K562 (cell line): ENCODE measurements at regions not wholly inside any gene's neighbourhood (a gene's known extent, or its start where the extent isn't known, plus 50 kb on each side); places are given as distances from the start of the nearest gene placed in this dataset.

ENCODE experiments used
- ATAC-seq: fragments of 200-7000 bp; cut with Tn5 transposase; 3 replicates; pipeline ENCODE4 v1.9.1; 2020; ENCODE audit warnings: moderate library complexity
- BruUV-seq: library from RNA; stranded (reverse); fragments of 400-500 nt; replicated peaks from 2 replicates; lab custom pipeline; 2021; lab: Mats Ljungman, UMichigan
- CTCF ChIA-PET: fragments of 300-600 bp; formaldehyde crosslinking; extraction: SDS; loops from one replicate; lab custom pipeline; 2021; ENCODE audit warnings: low intra/inter-chr PET ratio; lab: Yijun Ruan, JAX
- POLR2A ChIA-PET: fragments of 300-600, 350-650 bp; sonication (Branson Sonifier 250); formaldehyde crosslinking; extraction: SDS; loops from one replicate; lab custom pipeline; 2021; ENCODE audit warnings: antibody characterized with exemption, inconsistent platforms; lab: Yijun Ruan, JAX
- DNase-seq, 4 experiments: peaks; one replicate each; pipeline versions ENCODE4 v3.0.0 to v3.0.0-alpha.2; 2011 to 2018; ENCODE audit warnings: low spot score in 3 of 4, mixed read lengths in 3 of 4; ENCODE audit errors: extremely low read depth in 1 of 4
- FAIRE-seq: peaks from 2 replicates; lab custom pipeline; 2011; peaks lifted over from hg19 to GRCh38; lab: Jason Lieb, UNC
- H2AFZ ChIP-seq: 2 replicates; pipeline ENCODE4 v1.6.0; 2011; ENCODE audit warnings: low read depth, low read length, control low read depth, inconsistent platforms
- H3K27ac ChIP-seq: fragments of 200-600 bp; 3 replicates; pipeline ENCODE4 v1.8.0; 2011; ENCODE audit warnings: low read depth, mild to moderate bottlenecking, control low read depth, inconsistent platforms, low read length, moderate library complexity, mixed read lengths; ENCODE audit errors: extremely low read depth
- H3K27me3 ChIP-seq, 2 experiments: fragments of 300-600 bp in 1 of 2; 2 replicates in 1 of 2; 3 replicates in 1 of 2; pipeline versions ENCODE4 v1.6.0 to v1.8.0; 2011; ENCODE audit warnings: inconsistent platforms in 2 of 2, low read length in 2 of 2, mild to moderate bottlenecking in 1 of 2, mixed read lengths in 1 of 2, moderate library complexity in 1 of 2; ENCODE audit not compliant: control insufficient read depth in 2 of 2, insufficient read depth in 2 of 2
- H3K36me3 ChIP-seq: fragments of 300-600 bp; 3 replicates; pipeline ENCODE4 v1.8.0; 2011; ENCODE audit warnings: mild to moderate bottlenecking, low read length, inconsistent platforms; ENCODE audit not compliant: control insufficient read depth, insufficient read depth
- H3K4me1 ChIP-seq, 2 experiments: fragments of 200-600 bp in 1 of 2; replicated peaks in 1 of 2; 2 replicates in 1 of 2; 3 replicates in 1 of 2; pipeline versions ENCODE4 v1.5.1 to v1.8.0; 2011; ENCODE audit warnings: inconsistent platforms in 2 of 2, low read length in 2 of 2, mild to moderate bottlenecking in 1 of 2, mixed read lengths in 1 of 2, moderate library complexity in 1 of 2; ENCODE audit not compliant: control insufficient read depth in 2 of 2, insufficient read depth in 2 of 2
- H3K4me2 ChIP-seq: 2 replicates; pipeline ENCODE4 v1.6.1; 2011; ENCODE audit warnings: low read length, control low read depth, inconsistent platforms, mixed read lengths; ENCODE audit not compliant: insufficient read depth
- H3K4me3 ChIP-seq: fragments of 200-600 bp; sonication (generic), shearing (Covaris generic); 2 replicates; pipeline ENCODE4 v1.5.1; 2016; ENCODE audit warnings: control low read depth, inconsistent platforms
- H3K79me2 ChIP-seq: fragments of 200-600 bp; 3 replicates; pipeline ENCODE4 v1.8.0; 2011; ENCODE audit warnings: low read length, inconsistent platforms; ENCODE audit not compliant: control insufficient read depth, insufficient read depth
- H3K9ac ChIP-seq, 2 experiments: 2 replicates each; pipeline versions ENCODE4 v1.6.0 to v1.6.1; 2011; ENCODE audit warnings: low read depth in 2 of 2, low read length in 2 of 2, control low read depth in 1 of 2, inconsistent platforms in 1 of 2, mild to moderate bottlenecking in 1 of 2, mixed read lengths in 1 of 2; ENCODE audit not compliant: insufficient read depth in 1 of 2
- H3K9me1 ChIP-seq: one replicate; pipeline ENCODE4 v1.6.0; 2011; ENCODE audit warnings: inconsistent platforms, mild to moderate bottlenecking, low read length, moderate library complexity; ENCODE audit not compliant: control insufficient read depth, insufficient read depth
- H3K9me3 ChIP-seq: replicated peaks from 2 replicates; pipeline ENCODE4 v1.5.1; 2011; ENCODE audit warnings: low read depth, low read length, inconsistent platforms; ENCODE audit not compliant: control insufficient read depth, insufficient read depth
- H4K20me1 ChIP-seq: replicated peaks from 2 replicates; pipeline ENCODE4 v1.6.1; 2011; ENCODE audit warnings: low read length, inconsistent platforms, mixed read lengths; ENCODE audit not compliant: control insufficient read depth, insufficient read depth
- MAFF ChIP-seq: IDR thresholded peaks from 2 replicates; pipeline ENCODE4 v1.6.1; 2012; ENCODE audit warnings: low read length, improper control_type of control experiment
- MAFG ChIP-seq: fragments of 450-650 bp; conservative IDR thresholded peaks from 2 replicates; pipeline ENCODE4 v1.6.1; 2016; ENCODE audit warnings: missing genetic modification characterization, missing compliant biosample characterization
- MAFK ChIP-seq: IDR thresholded peaks from 2 replicates; pipeline ENCODE4 v1.6.1; 2011; ENCODE audit warnings: low read length, improper control_type of control experiment
- ZNF316 ChIP-seq: fragments of 450-650 bp; IDR thresholded peaks from 2 replicates; pipeline ENCODE4 v1.6.1; 2016
- WGBS: fragments of 100-300 bp; shearing (Covaris generic); methylation state at CpG from one replicate; pipeline ENCODE4 v1.1.6; 2016; ENCODE audit warnings: low coverage, mixed read lengths; ENCODE audit not compliant: insufficient coverage; ENCODE audit errors: missing lambda C conversion rate; 5-methylcytosine and 5-hydroxymethylcytosine counted together
- in situ Hi-C: fragments of 300-500 bp; cut with MboI; formaldehyde crosslinking; loops from 4 replicates; pipeline ENCODE4 v1.15.0; 2018; ENCODE audit warnings: inconsistent platforms, mixed read lengths
- intact Hi-C: fragments of 100-400 bp; cut with micrococcal nuclease; formaldehyde crosslinking; loops from 2 replicates; pipeline ENCODE4 v1.14.2; 2022
- TF ChIP-seq, protein P1 (sequence below), 2 experiments: fragments of 450-650 bp in 1 of 2; sonication (generic) in 1 of 2; formaldehyde crosslinking in 1 of 2; IDR thresholded peaks in 1 of 2; conservative IDR thresholded peaks in 1 of 2; 2 replicates each; pipeline versions ENCODE4 v1.6.1 to v1.8.1; 2016 to 2023; ENCODE audit warnings: mild to moderate bottlenecking in 2 of 2, moderate library complexity in 2 of 2, inconsistent platforms in 1 of 2, missing genetic modification reagents in 1 of 2
- TF ChIP-seq, protein P2 (sequence below): fragments of 250-450 bp; sonication (Bioruptor Pico); IDR thresholded peaks from 2 replicates; pipeline ENCODE4 v1.9.0; 2021; ENCODE audit warnings: mild to moderate bottlenecking

DNA sequence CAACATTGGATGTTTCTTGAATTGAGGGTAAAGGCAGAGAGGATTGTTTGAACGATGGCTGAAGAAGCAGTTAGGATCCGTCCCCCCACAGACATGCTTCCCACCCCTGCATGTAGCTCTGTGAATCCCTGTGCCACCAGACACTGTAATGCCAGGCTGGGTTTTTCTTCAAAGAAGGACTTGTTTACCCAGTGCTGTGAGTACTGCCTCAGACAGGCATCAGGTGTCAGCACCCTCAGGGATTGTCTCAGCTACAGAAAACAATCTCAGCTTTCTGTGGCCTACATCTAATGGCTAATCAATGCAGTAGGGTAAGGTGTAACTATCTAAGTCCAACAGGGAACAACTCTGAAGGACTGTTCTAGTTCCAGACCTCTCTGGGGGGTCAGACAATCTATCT lies 853.0 kb upstream of the EPHA7 start:
- Histone ChIP-seq H4K20me1 (no peaks in the 10 kb centered on the region), H3K9me3 (no peaks in the 10 kb centered on the region), H3K27ac (no peak overlapping the region), H3K4me1 (no peaks in the 10 kb centered on the region), H3K79me2 (no peaks in the 10 kb centered on the region)
- BruUV-seq = no TSS peak
- no peak for DNase-seq
- POLR2A ChIA-PET = no interaction called here
- TF ChIP-seq, protein P1, sequence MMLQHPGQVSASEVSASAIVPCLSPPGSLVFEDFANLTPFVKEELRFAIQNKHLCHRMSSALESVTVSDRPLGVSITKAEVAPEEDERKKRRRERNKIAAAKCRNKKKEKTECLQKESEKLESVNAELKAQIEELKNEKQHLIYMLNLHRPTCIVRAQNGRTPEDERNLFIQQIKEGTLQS (IDR thresholded peaks at IDR 0.05) = no peak
- TF ChIP-seq, protein P1 (CRISPR knock-in tag; conservative IDR thresholded peaks at IDR 0.05) = no peak
- TF ChIP-seq, all 486 proteins: peak for 0
- Histone ChIP-seq H3K36me3 (no peaks in the 10 kb centered on the region), H3K27me3 (no peaks in the 10 kb centered on the region), H3K4me3 (no peak overlapping the region), H3K9ac (no peak overlapping the region), H3K4me2 (no peak overlapping the region), H2AFZ (no peak overlapping the region), H3K9me1 (no peaks in the 10 kb centered on the region)
- intact Hi-C loops = no loop called here
- no CpG with 5 or more reads among the region's 2 CpGs for WGBS
- FAIRE-seq (no peak), ATAC-seq (no peak)
- in situ Hi-C loops = no loop called here
- CTCF ChIA-PET = no interaction called here

DNA sequence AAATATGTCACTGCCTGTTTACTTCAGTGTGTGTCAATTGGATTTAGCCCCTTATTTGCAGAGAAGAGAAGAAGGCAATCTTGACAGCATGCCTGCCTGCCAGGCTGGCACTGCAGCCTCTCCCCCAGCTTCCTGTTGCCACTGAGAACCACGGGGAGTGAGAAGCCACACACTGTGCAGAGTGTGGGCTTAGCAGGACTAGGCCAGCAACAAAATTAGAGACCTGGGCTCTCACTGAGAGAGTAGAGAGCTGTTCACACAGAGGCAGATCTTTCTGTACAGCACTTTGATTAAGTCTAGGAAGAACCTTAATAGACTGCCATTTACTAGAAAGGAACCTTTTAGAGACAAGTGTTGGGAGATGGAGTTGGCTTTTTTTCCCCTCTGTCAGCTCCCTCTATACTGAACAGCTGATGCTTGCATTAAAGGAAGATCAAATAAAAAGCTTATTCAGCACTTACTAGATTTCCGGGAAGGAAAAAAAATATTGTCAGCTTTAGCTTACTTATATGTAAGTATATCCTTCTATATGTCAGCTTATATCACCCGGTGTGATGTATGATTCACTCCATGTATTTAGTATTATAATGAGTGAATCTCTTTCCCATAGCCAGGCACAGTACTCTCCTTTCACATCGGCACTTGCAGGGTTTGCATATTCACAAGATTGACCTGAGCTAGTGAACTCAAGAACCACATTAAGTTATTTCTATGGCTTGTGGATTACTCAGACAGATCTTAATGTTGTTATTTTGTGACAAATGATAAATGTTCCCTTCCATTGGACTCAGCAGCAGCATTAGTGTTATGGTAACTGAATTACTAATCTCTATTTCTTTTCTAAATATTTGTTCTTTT lies 851.0 kb upstream of the EPHA7 start:
- intact Hi-C loops = no loop called here
- ChIA-PET CTCF (no interaction called here), POLR2A (no interaction called here)
- no peaks in the 10 kb centered on the region for H3K4me1 ChIP-seq
- TF ChIP-seq ZNF316 = peak; percentile 28; the same call in 1 of the 2 replicates
- peak; percentile 19; the same call in 1 of the 2 replicates for TF ChIP-seq MAFF
- TF ChIP-seq, protein P2, sequence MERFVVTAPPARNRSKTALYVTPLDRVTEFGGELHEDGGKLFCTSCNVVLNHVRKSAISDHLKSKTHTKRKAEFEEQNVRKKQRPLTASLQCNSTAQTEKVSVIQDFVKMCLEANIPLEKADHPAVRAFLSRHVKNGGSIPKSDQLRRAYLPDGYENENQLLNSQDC (CRISPR knock-in tag) = no peak
- TF ChIP-seq MAFG = peak; percentile 27; the same call in 1 of the 2 replicates
- 0 out of 2 replicates have a peak, but pooled peaks have one; percentile 30 for TF ChIP-seq MAFK
- H3K79me2 ChIP-seq = no peaks in the 10 kb centered on the region
- ATAC-seq = no peak
- BruUV-seq = no TSS peak
- in situ Hi-C loops = no loop called here
- WGBS = 3% methylated on average over 4 of the region's 4 CpGs
- H3K4me3 ChIP-seq = no peak overlapping the region
- H3K9me3 ChIP-seq = no peaks in the 10 kb centered on the region
- no peaks in the 10 kb centered on the region for H3K9me1 ChIP-seq
- H3K27me3 ChIP-seq = no peaks in the 10 kb centered on the region
- H3K9ac ChIP-seq = no peak overlapping the region
- no peaks in the 10 kb centered on the region for H4K20me1 ChIP-seq
- H3K27ac ChIP-seq = no peak overlapping the region
- no peak overlapping the region for H3K4me2 ChIP-seq
- no peak overlapping the region for H2AFZ ChIP-seq
- H3K36me3 ChIP-seq = no peaks in the 10 kb centered on the region
- no peak for DNase-seq
- FAIRE-seq = no peak
